Panc1 (cell line): ENCODE measurements at regions not wholly inside any gene's neighbourhood (a gene's known extent, or its start where the extent isn't known, plus 50 kb on each side); places are given as distances from the start of the nearest gene placed in this dataset.

Source experiments
- CTCF ChIP-seq: fragments of 450-650 bp; IDR thresholded peaks from 2 replicates; pipeline ENCODE4 v1.5.1; 2017; ENCODE audit warnings: mild to moderate bottlenecking
- POLR2AphosphoS5 ChIP-seq: IDR thresholded peaks from 2 replicates; pipeline ENCODE4 v1.6.1; 2012; ENCODE audit warnings: mild to moderate bottlenecking, low read depth, low read length, moderate library complexity
- REST ChIP-seq, 2 experiments: IDR thresholded peaks; 2 replicates each; pipeline ENCODE4 v1.6.1; 2011 to 2012; ENCODE audit warnings: low read depth in 2 of 2, control low read depth in 1 of 2, low read length in 1 of 2, mild to moderate bottlenecking in 1 of 2, moderate library complexity in 1 of 2; ENCODE audit not compliant: insufficient read depth in 1 of 2

DNA sequence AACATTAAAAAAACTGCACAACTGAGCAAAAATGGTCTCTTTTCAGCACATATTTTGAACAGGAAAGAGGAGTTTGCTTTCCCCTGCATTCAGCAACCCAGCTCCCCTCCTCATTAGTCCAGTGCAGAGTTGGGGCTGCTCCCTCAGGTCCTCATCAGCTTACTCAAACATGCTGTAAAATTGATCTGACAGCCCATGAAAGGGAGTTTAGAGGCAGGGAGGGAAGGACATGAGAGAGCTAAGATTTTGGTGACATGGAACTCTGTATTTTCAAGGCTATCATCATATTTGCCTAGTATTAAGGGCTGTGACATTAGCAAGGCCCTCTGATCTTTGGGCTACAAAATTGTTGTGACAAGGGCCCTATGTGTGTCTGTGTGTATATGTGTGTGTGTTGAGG, 205.6 kb upstream of the TAPT1 start:
- no peak for TF ChIP-seq CTCF
- no peak for TF ChIP-seq REST (IDR thresholded peaks at IDR 0.05; ENCODE audit: insufficient read depth in 1 of 2, low read depth in 2 of 2, low read length in 1 of 2)
- TF ChIP-seq POLR2AphosphoS5 = no peak
